ENCODE measurements at regions not wholly inside any gene's neighbourhood (a gene's known extent, or its start where the extent isn't known, plus 50 kb on each side); places are given as distances from the start of the nearest gene placed in this dataset.

DNA sequence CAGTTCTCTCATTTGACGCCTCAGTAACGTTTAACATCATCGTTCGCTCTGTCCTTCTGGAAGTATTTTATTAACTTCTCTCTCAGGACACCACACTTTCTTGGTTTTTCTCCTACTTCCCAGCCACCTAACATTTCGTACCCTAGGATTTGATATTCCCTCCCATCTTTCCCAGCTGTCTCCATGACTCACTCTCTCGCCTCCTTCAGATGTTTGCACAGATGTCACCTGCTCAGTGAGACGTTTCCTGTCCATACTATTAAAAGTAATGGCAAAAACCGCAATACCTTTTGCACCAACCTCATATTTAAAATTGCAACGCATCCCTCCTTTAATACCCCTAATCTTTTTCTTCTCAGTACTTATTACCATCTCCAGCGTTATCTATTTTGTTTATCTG, 62.1 kb upstream of the SPRED1 start:
- no peaks in the 10 kb centered on the region for H3K36me3 Mint-ChIP-seq
- ATAC-seq (no peak), DNase-seq (ENCODE audit: low spot score in 2 of 2) (no peak)
- no peaks in the 10 kb centered on the region for H3K4me1 Mint-ChIP-seq
- no peaks in the 10 kb centered on the region for H3K9me3 Mint-ChIP-seq
- H3K27ac Mint-ChIP-seq: no peak overlapping the region
- H3K4me3 Mint-ChIP-seq: no peak overlapping the region

DNA sequence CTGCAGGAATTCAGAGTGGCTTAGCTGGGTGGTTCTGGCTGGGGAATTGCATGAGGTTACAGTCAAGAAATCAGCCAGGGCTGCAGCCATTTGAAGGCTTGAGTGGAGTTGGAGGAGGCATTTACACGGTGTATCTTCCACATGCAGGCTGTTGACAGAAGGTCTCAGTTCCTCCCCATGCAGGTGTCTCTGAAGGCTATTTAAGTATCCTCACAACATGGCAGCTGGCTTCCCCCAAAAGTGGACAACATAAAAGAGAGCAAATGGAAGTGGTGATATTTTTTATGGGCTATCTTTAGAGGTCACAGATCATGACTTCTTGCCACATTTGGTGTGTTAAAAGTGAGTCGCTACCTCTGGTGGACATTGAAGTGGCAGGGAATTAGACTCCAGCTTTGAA, 60.1 kb upstream of the SPRED1 start:
- Mint-ChIP-seq H3K27ac (no peak overlapping the region), H3K36me3 (no peaks in the 10 kb centered on the region), H3K4me1 (no peaks in the 10 kb centered on the region), H3K4me3 (no peak overlapping the region), H3K9me3 (no peaks in the 10 kb centered on the region)
- no peak for ATAC-seq
- DNase-seq (ENCODE audit: low spot score in 2 of 2): no peak

DNA sequence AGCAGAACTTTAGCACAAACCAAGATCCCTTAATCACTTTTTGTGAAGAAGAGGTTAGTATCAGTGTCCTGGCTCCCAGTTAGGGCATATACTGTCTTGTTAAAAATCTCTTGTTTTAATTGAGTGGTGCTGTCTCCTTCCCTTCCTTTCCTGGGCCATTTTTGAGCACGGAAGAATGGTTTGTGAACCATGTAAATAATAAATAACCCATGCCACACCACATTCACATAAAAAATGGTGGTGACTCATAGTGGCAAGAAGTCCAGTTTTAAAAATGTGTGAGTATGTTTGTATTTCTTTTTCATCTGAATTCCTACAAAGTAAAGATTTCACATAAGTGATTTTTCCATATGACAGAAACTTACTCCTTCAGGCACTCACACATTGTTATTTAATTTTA, 59.1 kb upstream of the SPRED1 start:
- Mint-ChIP-seq H3K36me3 (no peaks in the 10 kb centered on the region), H3K4me3 (no peak overlapping the region)

DNA sequence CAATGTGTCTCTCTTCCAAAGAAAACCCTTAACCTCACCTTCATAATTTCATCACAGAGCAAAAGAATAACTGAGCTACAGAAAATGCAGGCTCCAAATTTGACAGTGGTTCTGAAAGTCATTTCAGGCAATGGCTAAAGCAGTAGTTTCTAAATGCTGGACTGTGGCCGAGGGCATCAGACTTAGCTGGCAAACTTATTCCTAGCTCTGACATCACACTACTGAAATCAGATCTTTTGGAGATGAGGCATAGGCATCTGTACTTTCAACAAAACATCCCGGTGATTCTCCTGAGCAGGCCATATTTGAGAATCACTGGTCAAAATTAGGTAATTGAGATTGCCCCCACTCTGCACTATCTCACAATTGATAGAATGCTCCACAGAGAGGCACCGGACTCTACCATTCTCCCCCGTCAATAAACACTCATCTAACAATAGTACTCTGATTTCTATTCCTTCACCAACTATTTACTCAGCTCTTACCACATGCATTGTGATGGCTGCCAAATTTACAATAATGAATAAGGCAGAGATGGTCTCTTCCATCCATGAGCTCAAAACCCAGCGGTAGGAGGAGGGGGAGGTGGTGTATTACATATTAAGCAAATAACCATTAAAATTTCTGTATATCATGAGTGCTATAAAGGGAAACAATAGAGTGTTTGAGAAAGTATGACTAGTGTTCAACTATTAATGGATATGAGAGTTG, 57.3 kb upstream of the SPRED1 start:
- ATAC-seq (no peak), DNase-seq (ENCODE audit: low spot score in 2 of 2) (no peak)
- no peaks in the 10 kb centered on the region for H3K36me3 Mint-ChIP-seq
- H3K4me1 Mint-ChIP-seq: no peaks in the 10 kb centered on the region
- H3K27ac Mint-ChIP-seq: no peak overlapping the region
- H3K4me3 Mint-ChIP-seq: no peak overlapping the region
- H3K9me3 Mint-ChIP-seq: no peaks in the 10 kb centered on the region

More for the DNA sequence above, 59.1 kb upstream of the SPRED1 start:
- no peak overlapping the region for H3K27ac Mint-ChIP-seq
- H3K4me1 Mint-ChIP-seq: no peaks in the 10 kb centered on the region
- no peak for DNase-seq (ENCODE audit: low spot score in 2 of 2)
- H3K9me3 Mint-ChIP-seq: no peaks in the 10 kb centered on the region
- ATAC-seq: no peak

DNA sequence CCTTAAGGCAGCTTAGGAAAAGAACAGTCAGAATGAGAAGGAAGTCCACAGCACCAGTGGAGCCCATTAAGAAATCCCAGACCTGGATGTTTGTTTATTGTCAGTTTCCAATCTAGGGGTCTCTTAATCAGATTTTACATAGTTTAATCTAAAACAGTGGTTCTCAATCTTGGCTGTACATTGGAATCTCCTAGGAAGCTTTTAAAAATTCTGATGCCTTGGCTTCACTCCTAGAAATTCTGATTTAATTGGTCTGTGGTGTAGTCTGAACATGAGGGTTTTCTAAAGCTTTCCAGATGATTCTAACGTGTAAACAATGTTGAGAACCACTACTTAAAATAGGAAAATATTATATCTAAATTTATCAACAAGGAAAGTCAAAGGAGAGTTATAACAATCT, 56.6 kb upstream of the SPRED1 start:
- H3K4me3 Mint-ChIP-seq: no peak overlapping the region
- ATAC-seq (no peak), DNase-seq (ENCODE audit: low spot score in 2 of 2) (no peak)
- no peaks in the 10 kb centered on the region for H3K4me1 Mint-ChIP-seq
- H3K9me3 Mint-ChIP-seq: no peaks in the 10 kb centered on the region
- no peaks in the 10 kb centered on the region for H3K36me3 Mint-ChIP-seq
- H3K27ac Mint-ChIP-seq: no peak overlapping the region

DNA sequence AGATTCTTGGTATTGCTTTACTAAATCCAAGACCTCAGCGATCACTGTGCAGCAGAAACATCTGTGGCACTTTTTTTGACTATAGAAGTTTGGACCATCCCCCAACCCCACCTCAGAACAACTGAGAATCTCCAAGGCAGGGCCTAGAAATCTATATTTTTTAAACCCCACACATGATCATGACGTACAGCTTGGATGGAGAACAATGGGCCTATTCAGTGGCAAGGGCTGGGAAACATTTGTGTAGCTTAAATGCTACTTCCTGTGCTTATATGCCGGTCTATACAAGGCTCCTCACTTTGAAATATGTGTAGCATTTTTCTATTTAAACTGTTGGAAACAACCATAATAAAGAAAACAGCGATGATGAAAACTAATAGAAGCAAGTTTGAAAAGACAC, 55.1 kb upstream of the SPRED1 start:
- Mint-ChIP-seq H3K4me1 (no peaks in the 10 kb centered on the region), H3K27ac (no peak overlapping the region), H3K4me3 (no peak overlapping the region), H3K9me3 (no peaks in the 10 kb centered on the region), H3K36me3 (no peaks in the 10 kb centered on the region)
- DNase-seq (ENCODE audit: low spot score in 2 of 2) (no peak), ATAC-seq (no peak)

DNA sequence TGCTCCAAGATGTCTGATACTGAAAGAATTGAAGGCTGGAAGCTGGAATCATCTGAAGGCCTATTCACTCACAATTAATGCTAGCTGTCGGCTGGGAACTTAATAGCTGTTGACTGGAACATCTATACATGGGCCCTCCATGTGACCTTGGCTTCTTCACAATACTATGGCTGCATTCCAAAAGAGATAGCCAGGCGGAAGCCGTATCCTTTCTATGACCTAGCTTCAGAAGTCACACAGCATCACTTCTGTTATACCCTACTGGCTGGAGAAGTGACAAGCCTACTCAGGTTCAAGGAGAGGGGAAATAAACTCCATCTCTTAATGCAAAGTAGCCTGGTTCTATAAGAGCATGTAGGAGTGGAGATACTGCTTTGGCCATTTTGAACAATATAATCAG, 50.9 kb upstream of the SPRED1 start:
- H3K4me3 Mint-ChIP-seq: no peak overlapping the region
- no peaks in the 10 kb centered on the region for H3K4me1 Mint-ChIP-seq
- H3K27ac Mint-ChIP-seq: no peak overlapping the region
- H3K9me3 Mint-ChIP-seq: no peaks in the 10 kb centered on the region
- ATAC-seq (no peak), DNase-seq (ENCODE audit: low spot score in 2 of 2) (no peak)
- no peaks in the 10 kb centered on the region for H3K36me3 Mint-ChIP-seq

DNA sequence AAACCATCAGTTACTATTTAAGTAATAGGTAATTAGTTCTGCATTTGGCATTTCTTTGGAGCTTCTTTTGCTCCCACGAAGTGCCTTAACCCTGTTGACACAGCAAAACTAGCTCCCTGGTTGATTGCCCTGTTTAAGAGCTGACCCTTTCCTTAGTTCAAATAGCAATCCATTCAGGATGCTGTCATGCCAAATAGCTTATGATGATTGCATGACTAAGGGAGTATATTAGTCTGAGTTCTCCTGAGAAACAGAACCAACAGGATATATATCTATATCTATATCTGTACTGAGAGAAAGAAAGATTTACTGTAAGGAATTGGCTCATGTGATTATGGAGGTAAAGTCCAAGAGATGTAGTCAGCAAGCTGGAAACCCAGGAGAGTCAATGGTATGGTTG, 50.3 kb upstream of the SPRED1 start:
- no peak for ATAC-seq
- Mint-ChIP-seq H3K36me3 (no peaks in the 10 kb centered on the region), H3K4me1 (no peaks in the 10 kb centered on the region), H3K27ac (no peak overlapping the region), H3K4me3 (no peak overlapping the region), H3K9me3 (no peaks in the 10 kb centered on the region)
- no peak for DNase-seq (ENCODE audit: low spot score in 2 of 2)
